Sigmoid colon (tissue), 4 donors: ENCODE measurements at regions not wholly inside any gene's neighbourhood (a gene's known extent, or its start where the extent isn't known, plus 50 kb on each side); places are given as distances from the start of the nearest gene placed in this dataset.

Experiments
- EP300 ChIP-seq, 4 donors: sonication (generic); formaldehyde crosslinking; IDR thresholded peaks; one replicate each; pipeline ENCODE4 v1.6.1; 2017; ENCODE audit warnings: antibody characterized with exemption in 4 of 4
- POLR2A ChIP-seq, 2 donors: fragments of 450-650 bp; IDR thresholded peaks; one replicate each; pipeline ENCODE4 v1.6.1; 2016; ENCODE audit warnings: antibody characterized with exemption in 2 of 2, mild to moderate bottlenecking in 2 of 2, moderate library complexity in 2 of 2
- POLR2AphosphoS5 ChIP-seq, 4 donors: sonication (generic); formaldehyde crosslinking; IDR thresholded peaks; one replicate each; pipeline ENCODE4 v1.6.1; 2017; ENCODE audit warnings: antibody characterized with exemption in 4 of 4
- TF ChIP-seq, protein P1 (sequence below), 4 experiments: fragments of 450-650 bp in 3 of 4; fragments of 200-600 bp in 1 of 4; IDR thresholded peaks; one replicate each; pipeline ENCODE4 v1.5.1; 2016 to 2019; ENCODE audit warnings: antibody characterized with exemption in 4 of 4, mild to moderate bottlenecking in 3 of 4, moderate library complexity in 2 of 4

DNA sequence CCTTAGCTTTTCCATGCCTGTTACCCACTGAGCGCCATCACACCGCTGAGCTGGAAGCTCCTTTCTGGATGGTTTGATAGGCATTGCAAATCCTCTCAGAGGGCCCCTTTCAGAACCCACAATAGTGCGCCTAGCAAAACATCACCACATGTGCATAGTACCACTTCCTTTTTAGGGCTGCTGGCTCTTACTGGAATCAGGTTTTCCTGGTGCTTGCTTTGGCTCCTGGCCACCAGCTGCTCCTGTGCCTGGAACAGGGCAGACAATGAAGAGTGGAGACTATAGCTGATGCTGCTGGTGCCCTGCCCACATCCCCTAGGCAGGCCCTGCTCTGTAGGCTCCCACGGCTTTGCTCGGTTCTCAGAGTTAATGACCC is 163.6 kb upstream of the SEMA6A start:
- TF ChIP-seq, protein P1, sequence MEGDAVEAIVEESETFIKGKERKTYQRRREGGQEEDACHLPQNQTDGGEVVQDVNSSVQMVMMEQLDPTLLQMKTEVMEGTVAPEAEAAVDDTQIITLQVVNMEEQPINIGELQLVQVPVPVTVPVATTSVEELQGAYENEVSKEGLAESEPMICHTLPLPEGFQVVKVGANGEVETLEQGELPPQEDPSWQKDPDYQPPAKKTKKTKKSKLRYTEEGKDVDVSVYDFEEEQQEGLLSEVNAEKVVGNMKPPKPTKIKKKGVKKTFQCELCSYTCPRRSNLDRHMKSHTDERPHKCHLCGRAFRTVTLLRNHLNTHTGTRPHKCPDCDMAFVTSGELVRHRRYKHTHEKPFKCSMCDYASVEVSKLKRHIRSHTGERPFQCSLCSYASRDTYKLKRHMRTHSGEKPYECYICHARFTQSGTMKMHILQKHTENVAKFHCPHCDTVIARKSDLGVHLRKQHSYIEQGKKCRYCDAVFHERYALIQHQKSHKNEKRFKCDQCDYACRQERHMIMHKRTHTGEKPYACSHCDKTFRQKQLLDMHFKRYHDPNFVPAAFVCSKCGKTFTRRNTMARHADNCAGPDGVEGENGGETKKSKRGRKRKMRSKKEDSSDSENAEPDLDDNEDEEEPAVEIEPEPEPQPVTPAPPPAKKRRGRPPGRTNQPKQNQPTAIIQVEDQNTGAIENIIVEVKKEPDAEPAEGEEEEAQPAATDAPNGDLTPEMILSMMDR (IDR thresholded peaks at IDR 0.05), result no peak
- TF ChIP-seq POLR2A (IDR thresholded peaks at IDR 0.05) (no peak), POLR2AphosphoS5 (IDR thresholded peaks at IDR 0.05) (no peak), EP300 (IDR thresholded peaks at IDR 0.05) (no peak)
